Breast epithelium (tissue), 4 donors: ENCODE measurements at regions not wholly inside any gene's neighbourhood (a gene's known extent, or its start where the extent isn't known, plus 50 kb on each side); places are given as distances from the start of the nearest gene placed in this dataset.

Source experiments
- DNase-seq, 2 donors: peaks; one replicate each; pipeline ENCODE4 v3.0.0-alpha.2; 2019; ENCODE audit warnings: low spot score in 2 of 2
- H3K27ac ChIP-seq, 2 donors: fragments of 200-600 bp; sonication (generic) in 1 of 2; one replicate each; pipeline ENCODE4 v1.5.1; 2016 to 2019; ENCODE audit warnings: mild to moderate bottlenecking in 1 of 2
- H3K27me3 ChIP-seq, 2 donors: fragments of 200-600 bp; sonication (generic) in 1 of 2; one replicate each; pipeline versions ENCODE4 v1.5.1 to v1.6.0; 2017 to 2019; ENCODE audit warnings: control low read depth in 1 of 2, mild to moderate bottlenecking in 1 of 2
- H3K36me3 ChIP-seq: fragments of 200-600 bp; one replicate; pipeline ENCODE4 v1.5.1; 2019
- H3K4me1 ChIP-seq, 2 donors: fragments of 200-600 bp; sonication (generic); one replicate each; pipeline ENCODE4 v1.5.1; 2016 to 2019; ENCODE audit warnings: control low read depth in 1 of 2
- H3K4me3 ChIP-seq, 3 donors: fragments of 200-600 bp; sonication (generic); 1 replicate in 2 of 3; 2 replicates in 1 of 3; pipeline ENCODE4 v1.5.1; 2016 to 2019; ENCODE audit warnings: mild to moderate bottlenecking in 3 of 3, moderate library complexity in 2 of 3
- H3K9me3 ChIP-seq, 2 donors: fragments of 200-600 bp; sonication (generic) in 1 of 2; one replicate each; pipeline ENCODE4 v1.5.1; 2016 to 2019; ENCODE audit warnings: control low read depth in 1 of 2
- CTCF ChIP-seq, 3 donors: fragments of 450-650 bp; IDR thresholded peaks; one replicate each; pipeline ENCODE4 v1.5.1; 2016 to 2017; ENCODE audit warnings: antibody characterized with exemption in 3 of 3, mild to moderate bottlenecking in 3 of 3, moderate library complexity in 3 of 3
- POLR2A ChIP-seq: fragments of 450-650 bp; IDR thresholded peaks from one replicate; pipeline ENCODE4 v1.6.1; 2016; ENCODE audit warnings: antibody characterized with exemption, mild to moderate bottlenecking, moderate library complexity
- POLR2AphosphoS5 ChIP-seq, 3 donors: sonication (generic); formaldehyde crosslinking; IDR thresholded peaks; one replicate each; pipeline ENCODE4 v1.6.1; 2017; ENCODE audit warnings: antibody characterized with exemption in 3 of 3
- intact Hi-C: fragments of 100-400 bp; cut with DNase I; formaldehyde crosslinking; loops from one replicate; pipeline ENCODE4 v1.15.1; 2023; ENCODE audit warnings: low total_unique reads

GRCh38 chr1:104929280-104929679, 1179.6 kb downstream of the AMY1C start:
- intact Hi-C loops = no loop called here
- no peaks in the 10 kb centered on the region for H3K27me3 ChIP-seq
- H3K9me3 ChIP-seq = peaks cover 0 to 11% of the 10 kb centered on the region in 2 donors
- H3K4me3 ChIP-seq = no peak overlapping the region
- TF ChIP-seq CTCF (IDR thresholded peaks at IDR 0.05) (no peak), POLR2A (no peak), POLR2AphosphoS5 (IDR thresholded peaks at IDR 0.05) (no peak)
- no peaks in the 10 kb centered on the region for H3K4me1 ChIP-seq
- no peak for DNase-seq
- H3K36me3 ChIP-seq = no peaks in the 10 kb centered on the region
- H3K27ac ChIP-seq = no peak overlapping the region

GRCh38 chr1:104932030-104932915, 1182.6 kb downstream of the AMY1C start:
- Histone ChIP-seq H3K4me3 (no peak overlapping the region), H3K4me1 (no peaks in the 10 kb centered on the region), H3K27ac (no peak overlapping the region), H3K9me3 (peaks cover 0 to 11% of the 10 kb centered on the region in 2 donors), H3K36me3 (no peaks in the 10 kb centered on the region), H3K27me3 (no peaks in the 10 kb centered on the region)
- no peak for TF ChIP-seq POLR2A
- no peak for TF ChIP-seq POLR2AphosphoS5 (IDR thresholded peaks at IDR 0.05)
- no peak for TF ChIP-seq CTCF (IDR thresholded peaks at IDR 0.05)
- DNase-seq = no peak
- intact Hi-C loops = no loop called here

GRCh38 chr1:104932949-104933679, 1183.4 kb downstream of the AMY1C start:
- Histone ChIP-seq H3K27ac (no peak overlapping the region), H3K9me3 (peaks cover 0 to 11% of the 10 kb centered on the region in 2 donors), H3K4me3 (no peak overlapping the region), H3K36me3 (no peaks in the 10 kb centered on the region), H3K4me1 (no peaks in the 10 kb centered on the region), H3K27me3 (no peaks in the 10 kb centered on the region)
- TF ChIP-seq POLR2A = no peak
- TF ChIP-seq CTCF (IDR thresholded peaks at IDR 0.05) = no peak
- TF ChIP-seq POLR2AphosphoS5 (IDR thresholded peaks at IDR 0.05) = no peak
- DNase-seq = no peak
- intact Hi-C loops = no loop called here

GRCh38 chr1:104933846-104934245, 1184.1 kb downstream of the AMY1C start:
- intact Hi-C loops = no loop called here
- no peaks in the 10 kb centered on the region for H3K27me3 ChIP-seq

More at GRCh38 chr1:104933846-104934245, 1184.1 kb downstream of the AMY1C start:
- Histone ChIP-seq H3K27ac (no peak overlapping the region), H3K9me3 (peaks cover 0 to 11% of the 10 kb centered on the region in 2 donors), H3K4me3 (no peak overlapping the region), H3K4me1 (no peaks in the 10 kb centered on the region), H3K36me3 (no peaks in the 10 kb centered on the region)
- DNase-seq = no peak
- TF ChIP-seq POLR2AphosphoS5 (IDR thresholded peaks at IDR 0.05) (no peak), CTCF (IDR thresholded peaks at IDR 0.05) (no peak)
